HL-60/S4 treated with retinoic acid at 250 ng/mL for 4 days and 3 days (cell line): ENCODE measurements at regions not wholly inside any gene's neighbourhood (a gene's known extent, or its start where the extent isn't known, plus 50 kb on each side); places are given as distances from the start of the nearest gene placed in this dataset.

ENCODE experiments used
- in situ Hi-C: fragments of 300-500 bp; cut with MboI; formaldehyde crosslinking; loops from 2 replicates; pipeline ENCODE4 v1.7.0; 2022; ENCODE audit warnings: low sequenced_read_pairs

GRCh38 chr14:97336179-97336578 lies 539.0 kb downstream of the VRK1 start:
- in situ Hi-C loops: no loop called here

DNA sequence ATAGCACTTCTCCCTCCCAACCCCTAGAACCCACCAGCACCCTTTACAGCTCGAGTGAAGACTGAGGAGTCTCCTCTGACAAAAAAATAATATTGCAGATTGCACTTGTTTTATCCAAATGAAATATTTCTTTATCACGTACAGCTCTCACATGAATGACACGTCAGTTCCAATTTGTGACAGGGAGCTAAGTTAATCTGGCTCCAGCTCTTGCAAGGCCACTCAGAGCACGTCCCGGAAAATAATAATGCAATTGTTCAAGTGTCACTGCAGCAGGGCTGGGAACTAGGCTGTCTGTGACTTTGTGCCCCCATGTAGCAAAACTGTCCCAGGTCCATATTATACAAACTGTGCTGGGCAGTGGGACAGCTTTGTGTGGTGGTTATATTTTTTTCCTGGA lies 539.6 kb downstream of the VRK1 start:
- in situ Hi-C loops: no loop called here

DNA sequence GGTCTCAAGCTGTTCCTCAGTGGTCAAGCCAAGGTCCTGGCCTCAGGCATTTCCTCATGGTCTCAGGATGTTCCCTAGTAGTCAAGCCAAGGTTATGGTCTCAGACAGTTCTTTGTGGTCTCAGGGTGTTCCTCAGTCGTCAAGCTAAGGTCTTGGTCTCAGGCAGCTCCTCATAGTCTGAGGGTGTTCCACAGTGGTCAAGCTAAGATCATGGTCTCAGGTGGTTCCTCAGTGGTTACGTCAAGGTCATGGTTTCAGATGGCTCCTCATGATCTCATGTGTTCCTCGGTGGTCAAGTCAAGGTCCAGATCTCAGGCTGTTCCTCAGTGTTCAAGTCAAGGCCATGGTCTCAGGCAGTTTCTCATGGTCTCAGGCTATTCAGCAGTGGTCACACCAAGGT lies 540.1 kb downstream of the VRK1 start:
- in situ Hi-C loops: no loop called here

GRCh38 chr14:97337670-97338069 lies 540.5 kb downstream of the VRK1 start:
- in situ Hi-C loops: no loop called here

- in situ Hi-C loops: no loop called here
Measured at GRCh38 chr14:97344666-97345065, 547.5 kb downstream of the VRK1 start.

DNA sequence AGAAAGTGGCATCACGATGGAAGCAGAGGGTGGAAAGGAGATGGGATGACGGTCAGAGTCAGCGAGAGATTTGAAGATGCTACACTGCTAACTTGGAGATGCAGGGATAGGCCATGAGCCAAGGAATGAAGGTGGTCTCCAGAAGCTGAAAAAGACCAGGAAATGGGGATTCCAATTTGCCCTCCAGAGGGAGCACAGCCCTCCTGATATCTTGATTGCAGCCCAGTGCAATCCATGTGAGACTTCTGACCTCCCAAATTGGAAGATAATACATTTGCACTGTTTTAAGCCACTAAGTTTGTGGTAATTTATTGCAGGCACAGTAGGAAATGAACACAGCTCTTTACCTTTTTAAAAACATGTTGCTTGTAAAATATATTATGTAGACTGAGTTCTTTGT lies 549.5 kb downstream of the VRK1 start:
- in situ Hi-C loops: no loop called here

DNA sequence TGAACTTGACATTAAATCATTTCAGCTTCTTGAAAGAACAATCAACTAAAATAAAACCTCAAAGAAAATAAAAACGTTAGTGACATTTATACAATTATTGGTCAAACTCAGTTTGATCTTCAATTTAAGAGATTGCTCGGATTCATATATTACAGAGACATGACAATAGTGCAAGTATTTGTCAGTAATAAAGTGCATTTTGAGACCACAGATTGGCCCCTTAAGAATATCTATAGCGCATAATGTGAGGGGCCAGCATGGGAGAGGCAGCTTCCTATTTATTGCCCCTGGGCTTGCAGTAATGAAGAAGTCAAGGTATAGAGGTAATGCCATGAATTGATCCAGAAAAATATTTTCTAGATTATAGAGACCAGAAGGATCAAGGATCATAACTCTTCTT lies 552.3 kb downstream of the VRK1 start:
- in situ Hi-C loops: no loop called here

GRCh38 chr14:97349946-97350345 lies 552.8 kb downstream of the VRK1 start:
- in situ Hi-C loops: no loop called here

DNA sequence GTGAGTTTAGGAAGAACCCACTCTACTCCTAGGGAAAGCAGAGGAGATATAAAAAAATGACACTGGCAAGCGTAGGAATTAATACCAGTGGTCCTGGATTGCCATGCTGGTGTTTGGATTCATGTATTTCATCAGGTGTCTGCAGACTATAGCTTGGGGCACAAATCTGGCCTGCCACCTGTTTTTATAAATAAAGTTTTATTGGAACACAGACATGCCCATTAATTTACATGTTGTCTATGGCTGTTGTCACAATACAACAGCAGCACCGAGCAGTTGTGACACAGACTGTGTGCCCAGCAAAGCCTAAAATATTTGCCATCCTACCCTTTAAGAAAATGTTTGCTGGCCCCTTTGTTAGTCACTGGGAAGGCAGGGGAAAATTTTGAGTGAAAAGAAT lies 553.2 kb downstream of the VRK1 start:
- in situ Hi-C loops: no loop called here

GRCh38 chr14:97350894-97351731 lies 553.9 kb downstream of the VRK1 start:
- in situ Hi-C loops: no loop called here

GRCh38 chr14:97353102-97353501 lies 555.9 kb downstream of the VRK1 start:
- in situ Hi-C loops: no loop called here

GRCh38 chr14:97354119-97354722 lies 557.0 kb downstream of the VRK1 start:
- in situ Hi-C loops: no loop called here

DNA sequence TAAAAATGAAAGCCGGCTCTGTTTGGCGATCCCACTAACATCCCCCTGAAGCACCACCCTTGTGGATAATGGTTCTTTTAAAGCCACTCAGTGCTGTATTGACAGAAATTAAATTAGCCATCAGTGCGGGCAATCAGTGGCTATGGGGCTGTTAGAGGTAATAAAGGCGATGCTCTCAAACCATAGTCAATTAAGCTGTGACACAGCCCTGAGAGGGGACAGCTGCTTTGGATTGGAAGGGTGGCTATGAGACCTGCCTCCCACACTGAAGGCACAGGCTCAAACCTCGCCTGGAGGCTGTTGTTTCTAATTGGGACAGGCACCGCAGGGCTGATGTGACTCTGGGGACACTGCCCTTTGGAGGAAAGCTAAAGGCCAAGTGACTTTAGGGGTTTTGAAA lies 562.2 kb downstream of the VRK1 start:
- in situ Hi-C loops: no loop called here

- in situ Hi-C loops: no loop called here
Measured at GRCh38 chr14:97361181-97361580, 564.0 kb downstream of the VRK1 start.

DNA sequence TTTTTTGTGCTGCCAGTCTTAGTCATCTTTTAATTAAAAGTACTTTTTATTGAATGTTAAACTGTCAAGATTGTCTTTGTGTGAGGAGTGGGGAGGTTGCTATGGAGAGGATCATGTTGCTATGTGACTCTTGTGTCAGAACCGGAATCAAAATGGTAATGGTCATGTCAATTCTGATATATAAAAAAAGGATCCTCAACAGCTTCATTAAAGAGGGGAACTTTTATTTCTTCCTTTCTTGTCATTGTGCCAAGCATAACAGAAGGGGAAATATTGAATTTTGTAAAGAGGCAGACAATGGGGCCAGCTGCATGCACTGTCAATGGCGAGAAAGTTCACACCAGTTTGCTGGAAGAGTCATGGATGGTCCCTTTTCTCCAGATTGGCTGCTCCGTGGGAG lies 564.8 kb downstream of the VRK1 start:
- in situ Hi-C loops: no loop called here

DNA sequence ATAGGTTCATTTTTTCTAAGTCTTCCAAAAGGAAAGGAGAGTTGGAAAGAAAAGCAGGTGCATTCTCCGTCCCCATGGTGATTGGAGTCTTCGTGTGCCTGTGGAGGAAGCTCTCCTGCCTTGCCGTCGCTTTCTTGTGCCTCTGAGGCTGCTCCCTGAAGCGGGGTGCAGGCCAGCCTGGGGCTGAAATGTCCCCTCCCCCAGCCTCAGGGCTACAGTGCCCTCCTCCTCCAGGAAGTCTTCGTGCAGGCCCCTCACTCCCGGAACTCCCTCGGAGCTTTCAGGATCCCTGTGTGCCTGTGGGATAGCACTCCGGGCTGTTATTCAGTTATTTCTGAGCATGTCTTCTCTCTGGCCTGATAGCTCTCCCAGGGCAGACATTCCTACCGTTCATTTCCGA lies 569.2 kb downstream of the VRK1 start:
- in situ Hi-C loops: no loop called here

- in situ Hi-C loops: no loop called here
Measured at GRCh38 chr14:97367278-97367677, 570.1 kb downstream of the VRK1 start.

- in situ Hi-C loops: no loop called here
Measured at GRCh38 chr14:97368049-97368448, 570.9 kb downstream of the VRK1 start.

DNA sequence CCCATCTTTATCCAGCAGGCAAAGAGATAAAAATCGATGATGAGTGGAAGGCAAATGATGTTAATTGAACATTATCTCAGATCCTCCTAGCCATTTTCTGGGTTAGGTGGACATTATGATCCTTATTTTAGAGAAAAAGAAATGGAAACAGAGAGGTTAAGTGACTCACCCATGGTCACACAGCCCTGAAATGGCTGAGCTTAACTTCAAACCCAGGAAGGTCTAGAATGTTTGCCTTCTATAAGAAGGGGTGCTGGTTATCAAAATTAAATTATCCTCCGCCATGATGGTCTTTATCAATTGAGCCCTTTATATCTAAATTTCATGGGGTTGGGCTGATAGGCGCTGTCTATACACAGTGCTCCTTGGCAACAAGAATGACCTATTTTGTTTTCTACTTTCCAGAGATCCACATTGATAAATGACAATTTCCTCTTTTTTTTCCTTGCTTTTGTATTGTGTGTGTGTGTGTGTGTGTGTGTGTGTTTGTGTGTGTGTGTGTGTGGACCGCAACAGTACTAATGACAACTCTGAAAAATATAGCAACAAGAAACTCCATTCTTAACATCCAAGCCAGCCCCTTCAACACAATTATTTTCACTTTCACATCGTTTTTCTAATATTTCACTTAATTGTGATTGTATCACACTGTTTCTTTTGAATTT lies 571.9 kb downstream of the VRK1 start:
- in situ Hi-C loops: no loop called here

DNA sequence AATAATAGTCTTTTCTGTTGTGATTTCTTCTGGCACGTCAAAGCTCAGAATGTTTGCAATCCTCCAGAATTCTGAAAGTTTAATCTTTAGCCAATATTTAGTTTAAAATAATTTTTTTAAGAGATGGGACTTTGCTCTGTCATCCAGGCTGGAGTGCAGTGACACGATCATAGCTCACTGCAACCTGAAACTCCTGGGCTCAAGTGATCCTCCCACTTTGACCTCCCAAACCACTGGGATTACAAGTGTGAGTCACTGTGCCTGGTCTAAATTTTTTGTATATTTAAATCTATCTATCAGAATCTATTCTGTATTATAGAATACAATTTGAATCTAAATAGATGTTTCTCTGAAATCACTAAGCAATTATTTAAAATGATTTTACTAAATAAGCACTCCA lies 572.7 kb downstream of the VRK1 start:
- in situ Hi-C loops: no loop called here

DNA sequence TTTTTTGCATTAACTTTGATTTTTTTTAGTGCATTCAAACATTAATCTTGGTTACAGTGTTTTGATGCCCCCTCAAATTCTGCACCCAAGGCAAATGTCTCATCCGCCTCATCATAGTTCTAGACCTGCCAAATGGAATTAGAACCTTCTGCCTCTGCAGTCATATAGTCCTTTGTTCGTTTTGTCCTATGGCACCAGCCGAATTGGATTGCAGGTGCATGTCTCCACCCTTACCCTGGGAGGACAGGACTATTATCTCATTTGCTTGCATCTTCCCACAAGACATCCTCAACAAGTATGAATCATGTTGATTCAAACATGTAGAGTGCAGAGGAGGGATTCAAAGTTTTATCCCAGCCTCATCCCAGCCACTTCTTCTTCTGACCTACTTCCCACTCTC lies 579.1 kb downstream of the VRK1 start:
- in situ Hi-C loops: no loop called here

GRCh38 chr14:97377550-97377949 lies 580.4 kb downstream of the VRK1 start:
- in situ Hi-C loops: no loop called here
